UCSD-AML1 (cell line): ENCODE measurements at regions not wholly inside any gene's neighbourhood (a gene's known extent, or its start where the extent isn't known, plus 50 kb on each side); places are given as distances from the start of the nearest gene placed in this dataset.
"Not testable (repeated sequence)": the region's sequence is repeated elsewhere in the genome, so short reads cannot be mapped to it uniquely, and the experiment has no call there.

Source experiments
- DNase-seq: peaks from one replicate; lab custom pipeline; 2025; ENCODE audit not compliant: unreplicated experiment; lab: John Stamatoyannopoulos, UW

DNA sequence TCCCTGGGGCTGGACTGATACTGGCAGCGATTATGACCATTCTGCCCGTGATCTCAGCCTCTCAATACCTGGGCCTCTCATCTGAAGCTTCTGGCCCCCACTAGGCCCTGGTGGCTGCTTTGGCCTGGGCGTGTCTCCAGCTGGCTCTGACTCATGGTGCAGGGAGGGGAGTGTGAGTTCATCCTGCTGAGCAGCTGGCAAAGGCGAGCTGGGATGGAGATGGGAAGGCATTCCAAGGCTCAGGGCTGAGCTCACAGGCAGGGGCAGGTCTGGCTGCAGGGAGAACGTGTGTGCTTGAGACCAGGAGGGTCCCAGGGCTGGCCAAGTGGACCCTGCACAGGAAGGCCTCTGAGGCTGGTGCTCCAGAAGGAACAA is 221.8 kb downstream of the TMEM121 start:
- DNase-seq: no peak

DNA sequence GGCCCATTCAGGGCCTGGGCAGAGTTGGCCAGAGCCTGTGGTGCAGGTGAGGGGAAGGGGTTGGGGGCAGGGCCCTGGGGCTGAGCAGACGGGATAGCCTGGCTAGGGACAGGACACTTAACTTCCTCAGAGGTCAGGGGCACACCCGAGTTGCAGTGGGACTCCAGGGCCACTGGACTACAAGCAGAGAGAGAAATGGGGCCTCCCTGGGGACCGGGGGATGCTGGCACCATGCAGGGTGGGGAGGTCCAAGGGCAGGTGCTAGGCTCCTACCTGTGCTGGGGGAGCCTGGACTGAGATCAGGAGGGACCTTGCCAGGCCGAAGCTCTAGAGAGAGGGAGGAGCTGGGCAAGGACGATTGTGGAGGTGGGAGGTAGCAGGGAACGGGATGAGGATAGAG is 222.3 kb downstream of the TMEM121 start:
- DNase-seq: not testable (repeated sequence)

DNA sequence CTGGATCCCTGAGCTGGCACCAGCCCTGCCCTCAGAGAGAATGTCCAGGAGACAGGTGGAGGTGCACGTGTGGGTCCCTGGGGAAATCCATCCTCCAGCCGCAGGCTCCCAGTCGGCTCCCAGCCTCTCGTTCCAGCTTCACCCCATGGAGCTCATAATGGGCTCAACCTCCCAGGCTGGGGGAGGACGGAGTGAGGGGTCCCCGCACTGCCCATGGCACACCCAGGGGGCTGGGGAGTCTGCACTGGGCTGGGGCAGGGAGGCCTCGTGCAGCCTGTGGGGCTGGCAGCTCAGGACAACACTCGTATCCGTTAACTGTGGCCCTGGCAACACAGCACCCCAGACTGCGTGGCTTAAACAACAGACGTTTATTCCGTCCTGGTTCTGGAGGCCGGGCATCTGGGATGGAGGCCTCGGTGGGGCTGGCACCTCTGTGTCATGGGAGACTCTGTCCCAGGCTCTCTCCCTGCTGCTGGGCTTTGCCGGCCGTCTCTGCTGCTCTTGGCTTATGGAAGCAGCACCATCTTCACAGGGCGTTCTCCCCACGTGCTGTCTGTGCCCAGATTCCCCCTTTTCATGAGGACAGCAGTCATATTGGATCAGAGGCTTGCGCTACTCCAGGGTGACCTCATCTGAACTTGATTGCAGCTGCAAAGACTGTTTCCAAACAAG is 223.6 kb downstream of the TMEM121 start:
- not testable (repeated sequence) for DNase-seq

DNA sequence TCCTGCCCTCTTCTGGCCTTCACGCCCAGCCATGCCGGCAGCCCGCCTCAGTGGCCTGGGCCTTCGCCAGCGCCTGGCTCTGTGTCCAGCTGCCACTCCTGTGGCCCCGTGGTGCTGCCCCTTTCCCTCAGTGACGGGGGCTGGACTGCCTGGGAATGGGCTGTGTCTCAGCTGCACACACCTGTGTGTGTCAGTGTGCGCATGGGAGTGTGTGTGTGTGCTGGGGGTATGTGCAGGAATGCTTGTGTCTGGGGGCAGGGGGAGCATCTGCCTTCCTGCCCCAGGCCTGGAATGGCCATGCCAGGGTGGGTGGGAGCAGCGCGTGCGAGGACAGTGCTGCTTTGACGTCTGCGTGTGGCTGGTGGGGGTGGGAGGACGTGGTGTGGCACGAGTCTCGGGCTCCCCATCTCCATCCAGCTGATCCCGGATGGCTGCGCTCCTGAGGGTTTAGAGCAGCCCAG is 224.9 kb downstream of the TMEM121 start:
- DNase-seq: not testable (repeated sequence)

DNA sequence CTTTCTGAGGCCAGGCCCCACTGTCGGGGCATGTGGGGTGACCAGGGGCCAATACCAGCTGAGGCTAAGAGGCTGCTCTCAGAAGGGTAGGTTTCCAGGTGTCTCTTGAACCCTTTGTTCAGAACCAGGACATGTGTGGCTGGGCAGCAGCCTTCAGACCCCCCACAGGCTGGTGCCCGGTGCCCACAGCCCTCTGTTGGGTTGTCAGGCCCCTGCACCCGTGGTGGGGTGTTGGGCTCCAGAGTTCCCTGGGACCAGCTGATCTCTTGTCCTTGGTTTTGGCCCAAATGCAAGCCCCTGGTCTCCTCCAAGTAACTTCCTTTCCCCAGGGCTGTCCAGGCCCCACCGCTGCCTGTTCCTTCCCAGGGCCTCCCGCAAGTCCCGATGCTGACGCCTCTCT is 226.0 kb downstream of the TMEM121 start:
- DNase-seq: not testable (repeated sequence)

DNA sequence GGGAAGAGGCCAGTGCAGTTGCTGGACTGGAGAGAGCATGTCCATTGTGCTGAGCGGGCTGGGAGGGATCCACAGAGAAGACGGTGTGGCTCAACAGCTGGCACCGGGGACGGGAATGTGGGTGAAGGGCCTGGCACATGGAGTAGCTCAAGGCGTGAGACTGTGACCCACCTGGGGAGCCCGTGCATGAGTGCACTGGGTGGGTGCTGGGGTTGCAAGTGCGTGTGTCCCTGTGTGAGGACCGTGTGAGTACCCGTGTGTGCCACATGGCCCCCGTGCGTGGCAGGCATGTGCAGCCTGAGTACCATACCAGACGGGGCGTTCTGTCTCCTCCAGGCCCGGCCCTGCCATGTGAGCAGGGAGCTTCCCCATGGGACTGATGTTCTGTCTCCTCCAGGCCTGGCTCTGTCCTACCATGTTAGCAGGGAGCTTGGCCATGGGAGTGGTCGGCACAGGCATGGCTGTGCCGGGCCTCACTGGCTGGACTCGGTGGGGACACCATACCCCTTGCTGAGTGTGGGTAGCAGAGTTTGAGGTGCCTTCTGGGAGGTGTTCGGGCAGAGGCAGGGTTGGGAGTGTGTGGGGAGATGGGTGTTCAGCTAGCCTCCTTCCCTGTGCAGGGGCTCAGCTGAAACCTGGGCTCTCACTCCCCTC is 234.4 kb downstream of the TMEM121 start:
- no peak for DNase-seq

DNA sequence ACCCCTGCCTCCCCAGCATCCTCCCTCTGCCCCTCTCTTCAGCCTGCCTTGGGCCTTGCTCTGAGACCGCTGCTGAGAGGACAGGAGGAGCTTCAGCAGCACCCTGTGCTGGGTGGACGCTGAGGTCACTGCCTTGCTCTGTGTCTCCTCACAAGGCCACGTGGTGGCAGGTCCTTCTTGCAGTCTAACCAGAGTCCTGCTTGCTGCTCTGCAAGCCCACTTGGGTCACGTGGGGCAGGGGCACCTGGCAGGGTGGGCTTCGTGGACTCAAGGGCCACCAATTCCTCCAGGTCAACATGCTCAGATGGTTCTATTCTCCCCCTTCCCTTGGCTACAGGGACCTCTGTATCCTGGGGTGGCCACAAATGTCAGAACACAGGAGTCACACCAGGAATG is 235.0 kb downstream of the TMEM121 start:
- not testable (repeated sequence) for DNase-seq

DNA sequence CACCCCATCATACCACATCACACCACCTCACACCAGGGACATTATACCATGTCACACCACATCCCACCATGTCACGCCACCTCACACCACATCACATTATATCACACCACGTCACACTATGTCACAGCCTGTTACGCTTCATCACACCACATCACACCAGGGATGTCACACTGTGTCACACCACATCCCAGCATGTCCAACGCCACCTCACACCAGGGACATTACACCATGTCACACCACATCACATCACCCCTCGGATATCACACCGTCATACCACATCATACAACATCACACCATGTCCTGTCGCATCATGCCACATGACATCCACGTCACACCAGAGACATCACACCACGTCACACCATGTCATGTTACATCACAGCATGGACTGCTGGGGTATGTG is 235.5 kb downstream of the TMEM121 start:
- DNase-seq: no peak

DNA sequence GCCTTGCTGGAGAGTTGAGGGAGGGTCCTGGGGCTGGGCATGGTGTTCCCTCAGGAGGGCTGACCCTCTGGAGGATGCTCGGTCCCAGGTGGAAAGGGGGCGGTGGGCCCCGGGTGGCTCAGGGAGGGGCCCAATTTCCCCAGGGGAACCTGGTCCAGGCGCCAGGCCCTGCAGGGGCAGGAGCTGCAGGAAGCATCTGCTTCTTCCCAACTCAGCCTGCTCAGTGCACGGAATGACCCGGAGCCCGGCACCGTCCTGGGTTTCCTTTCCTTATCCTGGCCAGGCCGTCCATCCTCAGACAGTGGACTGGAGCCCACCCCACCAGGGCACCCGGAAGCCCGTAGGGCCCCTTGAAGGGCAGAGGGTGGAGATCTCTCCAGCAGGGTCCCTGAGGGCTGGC is 235.9 kb downstream of the TMEM121 start:
- not testable (repeated sequence) for DNase-seq

DNA sequence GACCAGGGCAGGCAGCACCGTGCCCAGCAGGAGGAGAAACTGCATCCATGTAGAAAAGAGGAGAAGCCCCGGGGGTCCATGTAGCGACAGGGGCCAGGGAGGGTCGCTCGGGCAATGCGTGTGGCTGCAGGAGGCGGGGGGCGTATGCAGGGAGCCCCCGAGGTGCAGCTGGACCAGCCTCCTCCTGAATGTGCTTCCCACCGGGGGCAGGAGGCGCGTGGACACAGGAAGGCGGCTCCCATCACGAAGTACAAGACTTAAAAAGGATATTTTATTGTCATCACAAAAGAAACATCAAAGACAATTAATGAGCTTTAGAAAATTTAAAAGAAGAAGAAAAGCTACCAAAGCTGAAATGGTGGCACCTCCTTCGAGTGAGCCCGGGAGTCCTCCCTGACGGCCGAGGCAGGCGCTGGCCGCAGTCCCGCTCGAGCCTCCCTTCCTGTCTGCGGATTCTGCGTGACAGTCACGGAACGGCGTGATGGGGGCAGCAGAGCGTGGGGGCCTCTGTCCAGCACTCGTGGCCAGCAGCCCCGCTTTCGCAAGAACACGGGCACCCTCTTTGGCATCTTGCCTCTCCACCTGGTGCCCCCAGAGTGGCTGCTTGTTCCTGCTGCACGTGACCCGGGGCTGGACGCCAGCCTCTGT is 238.0 kb downstream of the TMEM121 start:
- DNase-seq: not testable (repeated sequence)

DNA sequence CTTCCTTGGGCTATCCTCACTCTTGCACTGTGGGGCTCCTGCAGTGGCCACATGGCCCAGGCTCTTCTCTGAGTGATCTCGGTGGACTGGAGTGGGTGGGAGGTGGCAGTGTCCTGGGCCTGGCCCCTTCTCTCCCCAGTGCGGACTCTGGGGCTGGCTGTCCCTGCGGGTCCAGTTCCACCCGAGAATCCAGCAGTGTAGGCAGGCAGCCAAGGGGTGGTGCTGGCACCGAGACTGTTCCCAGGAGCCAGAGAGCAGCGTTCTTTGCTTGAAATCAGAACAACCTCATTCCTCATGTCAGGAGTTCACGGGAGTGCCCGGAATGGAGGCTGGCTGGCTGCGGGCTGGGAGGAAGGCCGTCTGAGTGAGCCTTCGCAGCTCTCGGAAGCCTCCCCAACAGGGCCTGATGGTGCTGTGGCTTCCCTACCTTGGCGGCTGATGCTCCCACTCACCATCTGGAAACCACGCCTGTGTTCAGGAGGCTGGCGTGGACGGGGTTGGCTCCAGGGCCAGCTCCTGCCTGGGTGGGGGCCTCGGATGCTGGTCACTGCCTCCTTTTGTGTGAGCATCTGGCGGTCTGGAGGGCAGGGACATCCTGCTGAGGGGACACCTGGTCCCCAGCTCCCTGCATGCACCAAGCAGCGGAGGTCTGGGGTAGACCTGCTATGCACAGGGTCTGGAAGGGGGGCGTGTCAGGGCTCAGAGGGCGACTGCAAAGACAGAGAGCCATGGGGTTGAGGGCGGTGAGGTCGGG is 238.9 kb downstream of the TMEM121 start:
- DNase-seq: not testable (repeated sequence)

DNA sequence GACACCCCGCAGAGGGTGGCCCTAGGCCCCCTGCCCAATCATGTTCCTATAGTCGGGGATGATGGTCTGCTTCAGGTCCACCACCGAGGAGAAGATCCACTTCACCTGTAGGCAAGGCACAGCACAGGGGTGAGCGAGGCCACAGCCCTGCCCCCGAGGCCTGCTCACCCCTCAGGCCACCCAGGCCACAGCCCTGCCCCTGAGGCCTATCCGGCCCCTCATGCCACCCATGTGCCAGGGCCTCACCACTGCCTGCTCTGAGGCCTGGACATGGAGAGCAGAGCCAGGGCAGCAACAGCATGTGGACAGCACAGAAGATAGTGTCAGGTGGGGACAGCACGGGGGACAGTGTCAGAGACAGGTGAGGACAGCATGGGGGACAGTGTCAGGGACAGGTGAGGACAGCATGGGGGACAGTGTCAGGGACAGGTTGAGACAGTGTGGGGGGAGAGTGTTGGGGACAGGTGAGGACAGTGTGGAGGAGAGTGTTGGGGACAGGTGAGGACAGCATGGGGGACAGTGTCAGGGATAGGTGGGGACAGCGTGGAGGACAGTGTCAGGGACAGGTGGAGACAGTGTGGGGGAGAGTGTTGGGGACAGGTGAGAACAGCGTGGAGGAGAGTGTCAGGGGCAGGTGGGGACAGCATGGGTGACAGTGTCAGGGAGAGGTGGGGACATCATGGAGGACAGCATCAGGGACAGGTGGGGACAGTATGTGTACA is 239.7 kb downstream of the TMEM121 start:
- DNase-seq: no peak

DNA sequence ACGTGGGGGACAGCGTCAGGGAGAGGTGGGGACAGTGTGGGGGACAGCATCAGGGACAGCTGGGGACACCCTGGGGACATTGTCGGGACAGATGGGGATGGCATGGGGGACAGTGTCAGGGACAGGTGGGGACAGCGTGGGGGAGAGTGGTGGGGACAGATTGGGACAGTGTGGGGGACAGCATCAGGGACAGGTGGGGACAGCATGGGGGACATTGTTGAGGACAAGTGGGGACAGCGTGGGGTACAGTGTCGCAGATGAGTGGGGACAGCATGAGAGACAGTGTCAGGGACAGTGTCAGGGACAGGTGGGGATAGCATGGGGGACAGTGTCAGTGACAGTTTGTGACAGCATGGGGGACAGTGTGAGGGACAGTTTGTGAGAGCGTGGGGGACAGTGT is 240.9 kb downstream of the TMEM121 start:
- DNase-seq: no peak

DNA sequence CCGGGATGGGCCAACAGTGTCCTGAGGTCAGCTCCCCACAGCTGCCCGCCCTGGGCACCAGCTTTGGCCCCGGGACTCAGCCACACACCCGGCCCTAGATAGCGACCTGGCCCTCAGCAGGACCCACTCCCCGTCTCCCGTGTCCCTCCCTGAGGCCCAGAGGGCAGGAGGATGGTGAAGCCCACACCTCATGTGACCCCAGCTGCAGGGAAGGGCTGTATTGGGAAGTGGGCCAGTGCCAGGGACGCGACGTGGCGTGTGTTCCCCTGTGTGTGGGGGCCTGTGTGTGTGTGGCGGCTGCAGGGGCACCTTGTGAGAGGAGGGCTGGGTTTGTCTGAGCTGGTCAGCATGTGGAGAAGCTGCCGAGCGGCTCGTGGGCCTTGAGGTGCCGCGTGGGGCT is 241.7 kb downstream of the TMEM121 start:
- DNase-seq: not testable (repeated sequence)

DNA sequence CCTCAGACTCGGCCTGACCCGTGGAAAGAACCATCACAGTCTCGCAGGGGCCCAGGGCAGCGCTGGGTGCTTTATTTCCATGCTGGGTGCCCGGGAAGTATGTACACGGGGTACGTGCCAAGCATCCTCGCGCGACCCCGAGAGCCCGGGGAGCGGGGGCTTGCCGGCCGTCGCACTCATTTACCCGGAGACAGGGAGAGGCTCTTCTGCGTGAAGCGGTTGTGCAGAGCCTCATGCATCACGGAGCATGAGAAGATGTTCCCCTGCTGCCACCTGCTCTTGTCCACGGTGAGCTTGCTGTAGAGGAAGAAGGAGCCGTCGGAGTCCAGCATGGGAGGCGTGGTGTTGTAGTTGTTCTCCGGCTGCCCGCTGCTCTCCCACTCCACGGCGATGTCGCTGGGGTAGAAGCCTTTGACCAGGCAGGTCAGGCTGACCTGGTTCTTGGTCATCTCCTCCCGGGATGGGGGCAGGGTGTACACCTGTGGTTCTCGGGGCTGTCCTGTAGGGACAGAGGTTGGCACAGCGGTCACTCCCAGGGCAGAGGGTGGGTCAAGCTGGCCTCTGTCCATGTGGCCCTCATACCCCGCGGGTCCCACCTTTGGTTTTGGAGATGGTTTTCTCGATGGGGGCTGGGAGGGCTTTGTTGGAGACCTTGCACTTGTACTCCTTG is 242.8 kb downstream of the TMEM121 start:
- DNase-seq: not testable (repeated sequence)

DNA sequence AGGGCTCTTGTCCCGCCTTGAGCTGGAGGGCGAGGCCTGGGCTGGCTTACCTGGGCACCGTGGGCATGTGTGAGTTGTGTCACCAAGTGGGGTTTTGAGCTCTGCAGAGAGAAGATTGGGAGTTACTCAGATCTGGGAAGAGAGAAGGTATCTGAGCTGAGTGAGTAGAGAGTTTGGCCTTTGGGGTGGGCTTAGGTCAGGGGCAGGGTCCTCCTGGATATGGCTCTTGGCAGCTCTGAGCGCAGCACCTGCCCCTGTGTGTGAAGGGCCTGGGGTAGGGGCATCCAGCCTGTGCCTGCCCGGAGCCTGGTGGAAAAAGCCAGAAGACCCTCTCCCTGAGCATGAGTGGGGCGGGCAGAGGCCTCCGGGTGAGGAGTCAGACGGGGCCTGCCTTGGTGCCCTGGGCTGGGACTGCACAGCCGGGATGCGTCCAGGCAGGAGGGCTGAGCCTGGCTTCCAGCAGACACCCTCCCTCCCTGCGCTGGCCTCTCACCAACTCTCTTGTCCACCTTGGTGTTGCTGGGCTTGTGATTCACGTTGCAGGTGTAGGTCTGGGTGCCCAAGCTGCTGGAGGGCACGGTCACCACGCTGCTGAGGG is 244.3 kb downstream of the TMEM121 start:
- DNase-seq: not testable (repeated sequence)

DNA sequence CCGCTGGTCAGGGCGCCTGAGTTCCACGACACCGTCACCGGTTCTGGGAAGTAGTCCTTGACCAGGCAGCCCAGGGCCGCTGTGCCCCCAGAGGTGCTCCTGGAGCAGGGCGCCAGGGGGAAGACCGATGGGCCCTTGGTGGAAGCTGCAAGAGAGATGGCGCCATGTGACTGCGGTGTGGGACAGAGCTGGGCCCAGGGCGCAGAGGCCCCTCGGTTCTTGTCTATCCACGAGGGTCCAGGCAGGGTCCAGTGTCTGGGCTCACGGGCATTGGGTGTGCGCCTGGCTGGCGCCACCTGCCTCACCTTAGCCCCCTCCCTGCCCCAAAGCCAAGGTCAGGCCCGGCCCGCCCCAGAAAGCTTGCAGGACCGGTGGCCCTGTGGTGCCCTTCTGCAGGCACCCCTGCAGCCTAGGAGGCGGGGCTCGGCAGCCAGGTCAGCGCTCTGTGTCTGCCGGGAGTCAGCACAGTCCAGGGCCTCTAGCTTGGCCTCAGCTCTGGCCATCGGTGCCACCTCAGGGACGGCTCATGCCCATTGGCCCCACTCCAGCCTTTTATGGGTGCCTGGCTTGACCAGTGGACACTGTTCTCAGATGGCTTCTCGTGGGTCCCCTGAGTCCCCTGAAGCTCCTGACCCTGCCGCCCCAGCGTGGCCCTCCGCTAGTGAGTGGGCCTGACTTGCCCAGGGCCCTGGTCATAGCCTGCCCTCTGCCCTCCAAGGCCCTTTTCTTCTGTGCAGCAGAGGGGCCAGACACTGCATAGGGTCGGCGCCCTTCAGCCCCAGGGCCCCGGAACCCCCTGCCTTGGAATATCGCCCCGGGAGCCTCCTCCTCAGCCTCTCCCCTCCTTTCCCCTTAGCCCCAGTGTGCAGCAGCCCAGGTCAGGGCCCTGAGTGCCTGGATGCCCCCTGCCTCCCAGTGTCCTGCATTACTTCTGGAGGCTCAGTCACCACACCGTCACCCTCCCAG is 245.2 kb downstream of the TMEM121 start:
- DNase-seq: not testable (repeated sequence)

DNA sequence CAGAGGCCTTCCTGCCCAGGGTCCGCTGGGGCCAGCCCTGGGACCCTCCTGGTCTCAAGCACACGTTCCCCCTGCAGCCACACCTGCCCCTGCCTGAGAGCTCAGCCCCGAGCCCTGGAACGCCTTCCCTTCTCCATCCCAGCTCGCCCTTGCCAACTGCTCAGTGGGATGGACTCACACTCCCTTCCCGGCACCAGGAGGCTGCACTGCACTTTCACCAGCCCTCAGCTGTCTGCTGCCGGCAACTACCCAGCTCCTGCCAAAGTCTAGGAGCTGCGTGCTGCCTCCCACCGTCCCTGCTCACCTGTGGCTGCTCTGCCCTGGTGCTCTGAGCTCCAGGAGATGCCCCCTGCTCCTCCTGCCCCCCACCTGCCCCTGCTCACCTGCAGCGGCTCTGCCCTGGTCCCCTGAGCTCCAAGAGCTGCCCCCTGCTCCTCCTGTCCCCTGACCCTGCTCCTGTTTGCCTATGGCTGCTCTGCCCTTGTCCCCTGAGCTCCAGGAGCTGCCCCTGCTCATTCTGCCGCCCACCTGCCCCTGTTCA is 246.4 kb downstream of the TMEM121 start:
- not testable (repeated sequence) for DNase-seq
